ENCODE measurements at regions not wholly inside any gene's neighbourhood (a gene's known extent, or its start where the extent isn't known, plus 50 kb on each side); places are given as distances from the start of the nearest gene placed in this dataset.

DNA sequence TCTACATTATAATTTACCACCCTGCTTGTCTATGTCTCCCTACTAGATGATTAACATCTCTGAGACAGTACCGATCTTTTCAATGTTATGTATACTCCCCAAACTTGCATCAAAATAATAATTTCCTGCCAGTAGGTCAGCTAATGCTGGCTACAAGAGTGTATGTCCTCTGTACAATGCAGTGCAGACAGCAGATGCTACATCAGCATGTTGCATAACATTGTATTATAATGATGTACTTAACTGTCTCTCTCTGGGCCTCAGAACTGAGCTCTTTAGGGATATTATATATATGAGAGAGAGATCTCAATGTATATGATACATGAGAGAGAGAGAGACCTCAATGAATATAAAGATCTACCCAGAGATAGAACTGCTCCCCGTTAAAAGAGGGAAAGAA is 456.6 kb downstream of the SHQ1 start:
- no peaks in the 10 kb centered on the region for H3K36me3 ChIP-seq (ENCODE audit: low read depth, missing control alignments)
- intact Hi-C loops (cut with DNase I; ENCODE audit: low total_unique reads) = no loop called here
- WGBS, 2 donors = 64 to 89% methylated on average over 2 of the region's 2 CpGs
- DNase-seq = no peak
- TF ChIP-seq POLR2A (IDR thresholded peaks at IDR 0.05) = no peak
- TF ChIP-seq, protein P1, sequence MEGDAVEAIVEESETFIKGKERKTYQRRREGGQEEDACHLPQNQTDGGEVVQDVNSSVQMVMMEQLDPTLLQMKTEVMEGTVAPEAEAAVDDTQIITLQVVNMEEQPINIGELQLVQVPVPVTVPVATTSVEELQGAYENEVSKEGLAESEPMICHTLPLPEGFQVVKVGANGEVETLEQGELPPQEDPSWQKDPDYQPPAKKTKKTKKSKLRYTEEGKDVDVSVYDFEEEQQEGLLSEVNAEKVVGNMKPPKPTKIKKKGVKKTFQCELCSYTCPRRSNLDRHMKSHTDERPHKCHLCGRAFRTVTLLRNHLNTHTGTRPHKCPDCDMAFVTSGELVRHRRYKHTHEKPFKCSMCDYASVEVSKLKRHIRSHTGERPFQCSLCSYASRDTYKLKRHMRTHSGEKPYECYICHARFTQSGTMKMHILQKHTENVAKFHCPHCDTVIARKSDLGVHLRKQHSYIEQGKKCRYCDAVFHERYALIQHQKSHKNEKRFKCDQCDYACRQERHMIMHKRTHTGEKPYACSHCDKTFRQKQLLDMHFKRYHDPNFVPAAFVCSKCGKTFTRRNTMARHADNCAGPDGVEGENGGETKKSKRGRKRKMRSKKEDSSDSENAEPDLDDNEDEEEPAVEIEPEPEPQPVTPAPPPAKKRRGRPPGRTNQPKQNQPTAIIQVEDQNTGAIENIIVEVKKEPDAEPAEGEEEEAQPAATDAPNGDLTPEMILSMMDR (IDR thresholded peaks at IDR 0.05) = no peak
- peaks cover 3% of the 10 kb centered on the region for H3K4me1 ChIP-seq
- H3K27ac ChIP-seq = no peak overlapping the region
- no peak overlapping the region for H3K4me3 ChIP-seq
- no peaks in the 10 kb centered on the region for H3K9me3 ChIP-seq
- H3K27me3 ChIP-seq = no peaks in the 10 kb centered on the region

DNA sequence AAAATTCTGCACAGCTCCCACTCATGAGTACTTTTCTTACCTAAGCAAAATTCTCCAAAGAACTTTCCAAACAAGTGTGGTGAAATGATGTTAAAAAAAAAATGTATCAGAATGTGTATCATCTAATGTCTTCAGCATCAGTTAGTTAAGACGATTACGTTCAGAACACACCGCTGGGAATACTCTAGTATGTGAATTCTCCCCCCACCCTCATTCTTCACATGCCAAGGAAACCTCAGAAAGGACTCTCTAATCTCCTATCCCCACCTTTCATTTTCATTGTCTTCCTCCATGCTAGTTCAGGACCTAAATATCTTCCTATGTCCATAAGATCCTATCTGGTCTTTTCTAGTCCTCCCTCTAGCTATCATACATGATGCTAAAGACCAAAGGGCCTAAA is 457.4 kb downstream of the SHQ1 start:
- DNase-seq = no peak
- TF ChIP-seq, protein P1 (IDR thresholded peaks at IDR 0.05) = no peak
- no peak for TF ChIP-seq POLR2A (IDR thresholded peaks at IDR 0.05)
- Histone ChIP-seq H3K36me3 (ENCODE audit: low read depth, missing control alignments) (no peaks in the 10 kb centered on the region), H3K4me1 (no peaks in the 10 kb centered on the region), H3K9me3 (no peaks in the 10 kb centered on the region), H3K27me3 (no peaks in the 10 kb centered on the region), H3K27ac (no peak overlapping the region), H3K4me3 (no peak overlapping the region)
- WGBS, 2 donors = 56 to 59% methylated on average over 3 of the region's 3 CpGs
- intact Hi-C loops (cut with DNase I; ENCODE audit: low total_unique reads) = no loop called here

DNA sequence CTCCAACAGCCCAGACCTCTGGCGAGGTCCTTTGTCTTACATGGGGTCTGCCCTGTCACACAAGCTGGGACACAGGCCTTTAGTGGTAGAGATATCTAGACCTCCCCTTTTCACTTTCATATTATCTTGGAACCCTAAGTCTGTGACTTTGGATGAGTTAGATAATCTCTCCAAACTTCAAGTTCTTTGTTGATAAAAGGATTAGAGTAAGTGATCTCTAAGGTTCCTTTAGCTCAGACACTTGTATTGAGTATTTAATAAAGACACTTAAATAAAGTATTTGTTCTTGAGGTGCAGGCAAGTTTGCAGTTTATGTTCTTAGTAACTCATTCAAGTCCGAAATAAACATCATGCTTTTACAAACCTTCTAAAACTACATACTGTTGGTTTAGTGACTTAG is 459.6 kb downstream of the SHQ1 start:
- intact Hi-C loops (cut with DNase I; ENCODE audit: low total_unique reads) = no loop called here
- no peaks in the 10 kb centered on the region for H3K36me3 ChIP-seq (ENCODE audit: low read depth, missing control alignments)
- no peak overlapping the region for H3K27ac ChIP-seq
- peaks cover 2% of the 10 kb centered on the region for H3K4me1 ChIP-seq
- H3K27me3 ChIP-seq = no peaks in the 10 kb centered on the region
- no peak overlapping the region for H3K4me3 ChIP-seq
- no peaks in the 10 kb centered on the region for H3K9me3 ChIP-seq
- DNase-seq = no peak
- TF ChIP-seq, protein P1 (IDR thresholded peaks at IDR 0.05) = no peak
- no peak for TF ChIP-seq POLR2A (IDR thresholded peaks at IDR 0.05)
- 90 to 94% methylated on average over 2 of the region's 2 CpGs for WGBS, 2 donors

DNA sequence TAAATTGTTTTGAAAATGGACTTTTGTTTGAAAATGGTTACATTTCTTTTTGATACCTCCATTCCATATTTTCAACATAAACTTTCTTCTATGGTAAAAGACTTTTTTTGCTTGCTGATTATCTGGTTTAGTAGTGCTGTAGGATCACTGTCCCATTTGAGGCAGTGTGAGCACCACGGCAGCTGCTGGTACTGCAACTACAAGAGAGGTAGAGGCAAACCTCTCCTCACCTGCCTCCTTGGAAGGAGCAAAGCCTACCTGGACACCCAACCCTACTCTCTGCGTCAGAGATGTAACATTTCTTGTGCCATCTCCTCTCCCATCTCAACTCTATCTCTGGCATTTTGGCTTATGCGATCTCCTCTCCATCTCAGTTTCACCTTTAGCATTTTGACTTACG is 460.1 kb downstream of the SHQ1 start:
- DNase-seq = no peak

More for the DNA sequence above, 460.1 kb downstream of the SHQ1 start:
- TF ChIP-seq POLR2A (IDR thresholded peaks at IDR 0.05) = no peak
- TF ChIP-seq, protein P1 (IDR thresholded peaks at IDR 0.05) = no peak
- Histone ChIP-seq H3K36me3 (ENCODE audit: low read depth, missing control alignments) (no peaks in the 10 kb centered on the region), H3K9me3 (no peaks in the 10 kb centered on the region), H3K4me3 (no peak overlapping the region), H3K27me3 (no peaks in the 10 kb centered on the region), H3K27ac (no peak overlapping the region), H3K4me1 (peaks cover 2% of the 10 kb centered on the region)
- 72 to 86% methylated on average over 4 of the region's 4 CpGs for WGBS, 2 donors
- intact Hi-C loops (cut with DNase I; ENCODE audit: low total_unique reads) = no loop called here

Data from testis (tissue), 2 donors.